ENCODE measurements at regions not wholly inside any gene's neighbourhood (a gene's known extent, or its start where the extent isn't known, plus 50 kb on each side); places are given as distances from the start of the nearest gene placed in this dataset.

- Mint-ChIP-seq H3K4me3 (no peak overlapping the region), H3K4me1 (no peaks in the 10 kb centered on the region), H3K27ac (no peak overlapping the region), H3K9me3 (peaks cover 4% of the 10 kb centered on the region), H3K36me3 (no peaks in the 10 kb centered on the region), H3K27me3 (no peaks in the 10 kb centered on the region)
These were observed 1066.7 kb upstream of the RBFOX1 start for GRCh38 chr16:6265968-6266367.

GRCh38 chr16:6258056-6258455 is 1074.6 kb upstream of the RBFOX1 start:
- H3K9me3 Mint-ChIP-seq = peaks cover 5% of the 10 kb centered on the region
- no peaks in the 10 kb centered on the region for H3K36me3 Mint-ChIP-seq
- no peak overlapping the region for H3K4me3 Mint-ChIP-seq
- H3K4me1 Mint-ChIP-seq = no peaks in the 10 kb centered on the region
- no peak overlapping the region for H3K27ac Mint-ChIP-seq
- H3K27me3 Mint-ChIP-seq = no peaks in the 10 kb centered on the region

- H3K27me3 Mint-ChIP-seq = no peaks in the 10 kb centered on the region
- H3K36me3 Mint-ChIP-seq = no peaks in the 10 kb centered on the region
- H3K27ac Mint-ChIP-seq = no peak overlapping the region
- peaks cover 4% of the 10 kb centered on the region for H3K9me3 Mint-ChIP-seq
- H3K4me3 Mint-ChIP-seq = no peak overlapping the region
- H3K4me1 Mint-ChIP-seq = no peaks in the 10 kb centered on the region
These were observed 1080.1 kb upstream of the RBFOX1 start for GRCh38 chr16:6252541-6252940.

GRCh38 chr16:6250511-6250910 is 1082.1 kb upstream of the RBFOX1 start:
- Mint-ChIP-seq H3K4me3 (no peak overlapping the region), H3K36me3 (no peaks in the 10 kb centered on the region), H3K27ac (no peak overlapping the region), H3K9me3 (peaks cover 7% of the 10 kb centered on the region), H3K27me3 (no peaks in the 10 kb centered on the region), H3K4me1 (no peaks in the 10 kb centered on the region)

GRCh38 chr16:6249863-6250262 is 1082.8 kb upstream of the RBFOX1 start:
- Mint-ChIP-seq H3K27me3 (no peaks in the 10 kb centered on the region), H3K36me3 (no peaks in the 10 kb centered on the region), H3K4me3 (no peak overlapping the region)

GRCh38 chr16:6248199-6248598 is 1084.4 kb upstream of the RBFOX1 start:
- H3K27me3 Mint-ChIP-seq = no peaks in the 10 kb centered on the region
- peaks cover 7% of the 10 kb centered on the region for H3K9me3 Mint-ChIP-seq
- no peaks in the 10 kb centered on the region for H3K36me3 Mint-ChIP-seq
- no peak overlapping the region for H3K4me3 Mint-ChIP-seq
- no peaks in the 10 kb centered on the region for H3K4me1 Mint-ChIP-seq
- H3K27ac Mint-ChIP-seq = no peak overlapping the region

More at GRCh38 chr16:6249863-6250262, 1082.8 kb upstream of the RBFOX1 start:
- peaks cover 7% of the 10 kb centered on the region for H3K9me3 Mint-ChIP-seq
- no peak overlapping the region for H3K27ac Mint-ChIP-seq
- no peaks in the 10 kb centered on the region for H3K4me1 Mint-ChIP-seq

- Mint-ChIP-seq H3K27ac (no peak overlapping the region), H3K4me3 (no peak overlapping the region), H3K36me3 (no peaks in the 10 kb centered on the region), H3K4me1 (no peaks in the 10 kb centered on the region), H3K9me3 (peaks cover 7% of the 10 kb centered on the region), H3K27me3 (no peaks in the 10 kb centered on the region)
These were observed 1084.9 kb upstream of the RBFOX1 start for GRCh38 chr16:6247775-6248174.

- peaks cover 7% of the 10 kb centered on the region for H3K9me3 Mint-ChIP-seq
- no peaks in the 10 kb centered on the region for H3K27me3 Mint-ChIP-seq
- no peaks in the 10 kb centered on the region for H3K36me3 Mint-ChIP-seq
- no peaks in the 10 kb centered on the region for H3K4me1 Mint-ChIP-seq
- no peak overlapping the region for H3K27ac Mint-ChIP-seq
- no peak overlapping the region for H3K4me3 Mint-ChIP-seq
These were observed 1085.5 kb upstream of the RBFOX1 start for GRCh38 chr16:6247150-6247549.

- Mint-ChIP-seq H3K36me3 (no peaks in the 10 kb centered on the region), H3K4me1 (no peaks in the 10 kb centered on the region), H3K27ac (no peak overlapping the region), H3K9me3 (peaks cover 7% of the 10 kb centered on the region), H3K27me3 (no peaks in the 10 kb centered on the region), H3K4me3 (no peak overlapping the region)
These were observed 1086.4 kb upstream of the RBFOX1 start for GRCh38 chr16:6246266-6246665.

GRCh38 chr16:6232056-6232455 is 1100.6 kb upstream of the RBFOX1 start:
- Mint-ChIP-seq H3K27ac (no peak overlapping the region), H3K27me3 (no peaks in the 10 kb centered on the region), H3K4me1 (no peaks in the 10 kb centered on the region), H3K9me3 (no peaks in the 10 kb centered on the region), H3K36me3 (no peaks in the 10 kb centered on the region), H3K4me3 (no peak overlapping the region)

- Mint-ChIP-seq H3K9me3 (no peaks in the 10 kb centered on the region), H3K36me3 (no peaks in the 10 kb centered on the region), H3K27ac (no peak overlapping the region), H3K4me1 (no peaks in the 10 kb centered on the region), H3K4me3 (no peak overlapping the region), H3K27me3 (no peaks in the 10 kb centered on the region)
These were observed 1101.2 kb upstream of the RBFOX1 start for GRCh38 chr16:6231398-6231797.

GRCh38 chr16:6229186-6229585 is 1103.5 kb upstream of the RBFOX1 start:
- H3K27ac Mint-ChIP-seq = no peak overlapping the region
- H3K36me3 Mint-ChIP-seq = no peaks in the 10 kb centered on the region
- no peaks in the 10 kb centered on the region for H3K4me1 Mint-ChIP-seq
- H3K27me3 Mint-ChIP-seq = no peaks in the 10 kb centered on the region
- H3K9me3 Mint-ChIP-seq = no peaks in the 10 kb centered on the region
- H3K4me3 Mint-ChIP-seq = no peak overlapping the region

GRCh38 chr16:6218855-6219254 is 1113.8 kb upstream of the RBFOX1 start:
- Mint-ChIP-seq H3K4me3 (no peak overlapping the region), H3K4me1 (no peaks in the 10 kb centered on the region), H3K27ac (no peak overlapping the region)

GRCh38 chr16:6216836-6217235 is 1115.8 kb upstream of the RBFOX1 start:
- Mint-ChIP-seq H3K4me3 (no peak overlapping the region), H3K4me1 (no peaks in the 10 kb centered on the region), H3K36me3 (no peaks in the 10 kb centered on the region), H3K9me3 (peaks cover 5% of the 10 kb centered on the region), H3K27me3 (no peaks in the 10 kb centered on the region), H3K27ac (no peak overlapping the region)

More at GRCh38 chr16:6218855-6219254, 1113.8 kb upstream of the RBFOX1 start:
- H3K36me3 Mint-ChIP-seq = no peaks in the 10 kb centered on the region
- no peaks in the 10 kb centered on the region for H3K27me3 Mint-ChIP-seq
- peaks cover 5% of the 10 kb centered on the region for H3K9me3 Mint-ChIP-seq

- H3K36me3 Mint-ChIP-seq = no peaks in the 10 kb centered on the region
- H3K27me3 Mint-ChIP-seq = no peaks in the 10 kb centered on the region
- H3K4me3 Mint-ChIP-seq = no peak overlapping the region
- peaks cover 1% of the 10 kb centered on the region for H3K9me3 Mint-ChIP-seq
- no peaks in the 10 kb centered on the region for H3K4me1 Mint-ChIP-seq
- no peak overlapping the region for H3K27ac Mint-ChIP-seq
These were observed 1114.0 kb upstream of the EEF2KMT start for GRCh38 chr16:6211644-6212043.

- Mint-ChIP-seq H3K27me3 (no peaks in the 10 kb centered on the region), H3K9me3 (no peaks in the 10 kb centered on the region), H3K27ac (no peak overlapping the region), H3K4me3 (no peak overlapping the region), H3K36me3 (no peaks in the 10 kb centered on the region), H3K4me1 (no peaks in the 10 kb centered on the region)
These were observed 1111.8 kb upstream of the EEF2KMT start for GRCh38 chr16:6209355-6209930.

- no peaks in the 10 kb centered on the region for H3K36me3 Mint-ChIP-seq
- no peak overlapping the region for H3K27ac Mint-ChIP-seq
- H3K4me3 Mint-ChIP-seq = no peak overlapping the region
- H3K4me1 Mint-ChIP-seq = no peaks in the 10 kb centered on the region
- H3K9me3 Mint-ChIP-seq = no peaks in the 10 kb centered on the region
- H3K27me3 Mint-ChIP-seq = no peaks in the 10 kb centered on the region
These were observed 1110.0 kb upstream of the EEF2KMT start for GRCh38 chr16:6207580-6207979.

All from activated naive CD4-positive, alpha-beta T cell treated with anti-CD3 and anti-CD28 coated beads, Interleukin-2, amount 50 U/mL, for 24 hours (primary cell).